ENCODE measurements at regions not wholly inside any gene's neighbourhood (a gene's known extent, or its start where the extent isn't known, plus 50 kb on each side); places are given as distances from the start of the nearest gene placed in this dataset.
A peak's percentile ranks its signal among the peaks of the same experiment; 100 is the strongest.

- Mint-ChIP-seq H3K27me3 (ENCODE audit: low read depth) (peaks cover 6% of the 10 kb centered on the region; the same call in 1 of the 2 replicates), H3K4me3 (peak overlapping the region; percentile 67), H3K36me3 (no peaks in the 10 kb centered on the region), H3K27ac (no peak overlapping the region), H3K4me1 (peaks cover 6% of the 10 kb centered on the region), H3K9me3 (no peaks in the 10 kb centered on the region)
- no peak for TF ChIP-seq OVOL2 (CRISPR knock-in tag; IDR thresholded peaks at IDR 0.05; ENCODE audit: borderline replicate concordance)
- TF ChIP-seq ZNF416 (CRISPR knock-in tag; IDR thresholded peaks at IDR 0.05): no peak
- TF ChIP-seq SP1 (CRISPR knock-in tag; conservative IDR thresholded peaks at IDR 0.05): no peak
- no peak for TF ChIP-seq GTF2I (CRISPR knock-in tag; conservative IDR thresholded peaks at IDR 0.05)
- TF ChIP-seq CREM (CRISPR knock-in tag; IDR thresholded peaks at IDR 0.05): no peak
- TF ChIP-seq FOXP1 (CRISPR knock-in tag; IDR thresholded peaks at IDR 0.05; ENCODE audit: borderline replicate concordance): no peak
- no peak for TF ChIP-seq ZNF138 (CRISPR knock-in tag; conservative IDR thresholded peaks at IDR 0.05)
- no peak for TF ChIP-seq SMAD4 (CRISPR knock-in tag; IDR thresholded peaks at IDR 0.05)
- TF ChIP-seq ZNF219 (CRISPR knock-in tag; IDR thresholded peaks at IDR 0.05; ENCODE audit: borderline replicate concordance): no peak
- no peak for TF ChIP-seq ZNF423 (CRISPR knock-in tag; IDR thresholded peaks at IDR 0.05)
- TF ChIP-seq USF2 (CRISPR knock-in tag; IDR thresholded peaks at IDR 0.05): no peak
- no peak for TF ChIP-seq ETV6 (CRISPR knock-in tag; IDR thresholded peaks at IDR 0.05)
- TF ChIP-seq ZMAT4 (CRISPR knock-in tag; IDR thresholded peaks at IDR 0.05): no peak
- no peak for TF ChIP-seq TP53 (CRISPR knock-in tag; IDR thresholded peaks at IDR 0.05)
- TF ChIP-seq GABPB1 (CRISPR knock-in tag; IDR thresholded peaks at IDR 0.05): no peak
- no peak for TF ChIP-seq NR2C2 (CRISPR knock-in tag; IDR thresholded peaks at IDR 0.05)
- TF ChIP-seq MAX (CRISPR knock-in tag; IDR thresholded peaks at IDR 0.05): no peak
- TF ChIP-seq NFYB (CRISPR knock-in tag; conservative IDR thresholded peaks at IDR 0.05; ENCODE audit: low read depth): no peak
- ATAC-seq (peak; percentile 85), DNase-seq (ENCODE audit: low spot score) (peak; percentile 47)
- ChIA-PET POLR2A (interaction anchor here (0.5 kb wide), 1 partner anchor 115 kb away, joined by 3 read pairs; no protein-coding TSS in a partner anchor), CTCF (interaction anchor here (0.8 to 2.1 kb wide), 11 partner anchors 20 to 161 kb away, joined by 3 to 9 read pairs (median 4); no protein-coding TSS in a partner anchor)
Measured at GRCh38 chr1:47593013-47593568, 155.2 kb downstream of the FOXD2 start.

- H3K9me3 Mint-ChIP-seq: no peaks in the 10 kb centered on the region
- DNase-seq (ENCODE audit: low spot score) (no peak), ATAC-seq (peak; percentile 23)
- H3K4me1 Mint-ChIP-seq: peaks cover 6% of the 10 kb centered on the region
- ChIA-PET POLR2A (interaction anchor here (0.5 kb wide), 1 partner anchor 114 kb away, joined by 3 read pairs; no protein-coding TSS in a partner anchor), CTCF (interaction anchor here (0.7 to 2.1 kb wide), 10 partner anchors 20 to 162 kb away, joined by 3 to 9 read pairs (median 4); no protein-coding TSS in a partner anchor)
- H3K36me3 Mint-ChIP-seq: no peaks in the 10 kb centered on the region
- H3K27me3 Mint-ChIP-seq (ENCODE audit: low read depth): peaks cover 6% of the 10 kb centered on the region; the same call in 1 of the 2 replicates
- TF ChIP-seq OVOL2 (CRISPR knock-in tag; IDR thresholded peaks at IDR 0.05; ENCODE audit: borderline replicate concordance): no peak
- no peak for TF ChIP-seq ERG (CRISPR knock-in tag; IDR thresholded peaks at IDR 0.05)
- no peak for TF ChIP-seq USF1 (CRISPR knock-in tag; IDR thresholded peaks at IDR 0.05)
- no peak for TF ChIP-seq ZNF423 (CRISPR knock-in tag; IDR thresholded peaks at IDR 0.05)
- TF ChIP-seq RORB (CRISPR knock-in tag; IDR thresholded peaks at IDR 0.05): no peak
- no peak overlapping the region for H3K27ac Mint-ChIP-seq
- H3K4me3 Mint-ChIP-seq: peak overlapping the region; percentile 54
Measured at GRCh38 chr1:47593598-47594285, 155.9 kb downstream of the FOXD2 start.

Measured in WTC11 (cell line).